OCI-LY1 (cell line): ENCODE measurements at regions not wholly inside any gene's neighbourhood (a gene's known extent, or its start where the extent isn't known, plus 50 kb on each side); places are given as distances from the start of the nearest gene placed in this dataset.

ENCODE experiments used
- EZH2 ChIP-seq: fragments of 200-600 bp; sonication (generic), shearing (Covaris generic); IDR thresholded peaks from 2 replicates; pipeline ENCODE4 v1.8.0; 2017; ENCODE audit warnings: borderline replicate concordance, mixed run types, mild to moderate bottlenecking, antibody characterized with exemption, low read length, moderate library complexity, mixed read lengths
- TF ChIP-seq, protein P1 (sequence below): fragments of 200-600 bp; sonication (generic), shearing (Covaris generic); IDR thresholded peaks from 2 replicates; pipeline ENCODE4 v1.5.1; 2017; ENCODE audit warnings: mild to moderate bottlenecking, antibody characterized with exemption, low read length, moderate library complexity, mixed read lengths

GRCh38 chrX:106510713-106511403 is 100.9 kb upstream of the RADX start:
- TF ChIP-seq, protein P1, sequence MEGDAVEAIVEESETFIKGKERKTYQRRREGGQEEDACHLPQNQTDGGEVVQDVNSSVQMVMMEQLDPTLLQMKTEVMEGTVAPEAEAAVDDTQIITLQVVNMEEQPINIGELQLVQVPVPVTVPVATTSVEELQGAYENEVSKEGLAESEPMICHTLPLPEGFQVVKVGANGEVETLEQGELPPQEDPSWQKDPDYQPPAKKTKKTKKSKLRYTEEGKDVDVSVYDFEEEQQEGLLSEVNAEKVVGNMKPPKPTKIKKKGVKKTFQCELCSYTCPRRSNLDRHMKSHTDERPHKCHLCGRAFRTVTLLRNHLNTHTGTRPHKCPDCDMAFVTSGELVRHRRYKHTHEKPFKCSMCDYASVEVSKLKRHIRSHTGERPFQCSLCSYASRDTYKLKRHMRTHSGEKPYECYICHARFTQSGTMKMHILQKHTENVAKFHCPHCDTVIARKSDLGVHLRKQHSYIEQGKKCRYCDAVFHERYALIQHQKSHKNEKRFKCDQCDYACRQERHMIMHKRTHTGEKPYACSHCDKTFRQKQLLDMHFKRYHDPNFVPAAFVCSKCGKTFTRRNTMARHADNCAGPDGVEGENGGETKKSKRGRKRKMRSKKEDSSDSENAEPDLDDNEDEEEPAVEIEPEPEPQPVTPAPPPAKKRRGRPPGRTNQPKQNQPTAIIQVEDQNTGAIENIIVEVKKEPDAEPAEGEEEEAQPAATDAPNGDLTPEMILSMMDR: no peak
- no peak for TF ChIP-seq EZH2
